ENCODE measurements at regions not wholly inside any gene's neighbourhood (a gene's known extent, or its start where the extent isn't known, plus 50 kb on each side); places are given as distances from the start of the nearest gene placed in this dataset.

DNA sequence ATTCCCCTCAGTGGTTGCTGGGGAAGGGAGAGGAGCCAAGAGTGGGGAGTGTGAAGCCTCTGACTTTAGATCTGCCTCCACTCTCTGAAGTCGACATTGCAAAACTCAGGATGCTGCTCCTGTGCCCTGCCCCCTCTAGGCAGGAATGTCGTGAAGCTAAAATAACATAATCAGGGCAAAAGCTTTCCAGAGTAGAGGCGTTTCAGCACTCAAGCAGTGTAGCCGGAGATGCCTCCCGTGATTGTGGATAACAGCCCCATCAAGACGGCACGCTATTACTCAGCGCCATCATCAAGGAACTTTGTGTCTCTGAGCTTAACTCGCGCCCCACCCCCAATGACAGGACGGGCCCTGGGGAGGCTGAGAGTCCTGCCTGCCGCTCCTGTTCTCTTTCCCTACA is 60.0 kb downstream of the FBXO2 start:
- Histone ChIP-seq H2AFZ (ENCODE audit: low read length) (no peak overlapping the region), H3K4me2 (ENCODE audit: low read length) (no peak overlapping the region), H3K27ac (ENCODE audit: low read depth, low read length, poor library complexity, severe bottlenecking) (no peak overlapping the region), H3K4me1 (ENCODE audit: insufficient read depth, low read length, poor library complexity, severe bottlenecking) (no peaks in the 10 kb centered on the region), H4K20me1 (ENCODE audit: insufficient read depth, low read length) (no peaks in the 10 kb centered on the region), H3K36me3 (ENCODE audit: insufficient read depth, low read length) (no peaks in the 10 kb centered on the region), H3K9me3 (ENCODE audit: low read length) (no peaks in the 10 kb centered on the region), H3K4me3 (ENCODE audit: low read depth, low read length, poor library complexity, severe bottlenecking) (no peak overlapping the region), H3K79me2 (ENCODE audit: insufficient read depth, low read depth, low read length) (no peaks in the 10 kb centered on the region), H3K9me2 (ENCODE audit: insufficient read depth, low read length) (no peaks in the 10 kb centered on the region)
- CTCF ChIA-PET (ENCODE audit: unreplicated experiment), result no interaction called here
- no TSS peak for BruUV-seq (replicated peaks)
- TF ChIP-seq, protein P1, sequence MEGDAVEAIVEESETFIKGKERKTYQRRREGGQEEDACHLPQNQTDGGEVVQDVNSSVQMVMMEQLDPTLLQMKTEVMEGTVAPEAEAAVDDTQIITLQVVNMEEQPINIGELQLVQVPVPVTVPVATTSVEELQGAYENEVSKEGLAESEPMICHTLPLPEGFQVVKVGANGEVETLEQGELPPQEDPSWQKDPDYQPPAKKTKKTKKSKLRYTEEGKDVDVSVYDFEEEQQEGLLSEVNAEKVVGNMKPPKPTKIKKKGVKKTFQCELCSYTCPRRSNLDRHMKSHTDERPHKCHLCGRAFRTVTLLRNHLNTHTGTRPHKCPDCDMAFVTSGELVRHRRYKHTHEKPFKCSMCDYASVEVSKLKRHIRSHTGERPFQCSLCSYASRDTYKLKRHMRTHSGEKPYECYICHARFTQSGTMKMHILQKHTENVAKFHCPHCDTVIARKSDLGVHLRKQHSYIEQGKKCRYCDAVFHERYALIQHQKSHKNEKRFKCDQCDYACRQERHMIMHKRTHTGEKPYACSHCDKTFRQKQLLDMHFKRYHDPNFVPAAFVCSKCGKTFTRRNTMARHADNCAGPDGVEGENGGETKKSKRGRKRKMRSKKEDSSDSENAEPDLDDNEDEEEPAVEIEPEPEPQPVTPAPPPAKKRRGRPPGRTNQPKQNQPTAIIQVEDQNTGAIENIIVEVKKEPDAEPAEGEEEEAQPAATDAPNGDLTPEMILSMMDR (conservative IDR thresholded peaks at IDR 0.05; ENCODE audit: low read length), result no peak
- no peak for TF ChIP-seq EZH2phosphoT487 (IDR thresholded peaks at IDR 0.05; ENCODE audit: borderline replicate concordance, low read depth, low read length)
- POLR2A ChIA-PET, result no interaction called here
- DNase-seq (ENCODE audit: low spot score), result no peak
- intact Hi-C loops (cut with micrococcal nuclease; ENCODE audit: unreplicated experiment), result no loop called here

DNA sequence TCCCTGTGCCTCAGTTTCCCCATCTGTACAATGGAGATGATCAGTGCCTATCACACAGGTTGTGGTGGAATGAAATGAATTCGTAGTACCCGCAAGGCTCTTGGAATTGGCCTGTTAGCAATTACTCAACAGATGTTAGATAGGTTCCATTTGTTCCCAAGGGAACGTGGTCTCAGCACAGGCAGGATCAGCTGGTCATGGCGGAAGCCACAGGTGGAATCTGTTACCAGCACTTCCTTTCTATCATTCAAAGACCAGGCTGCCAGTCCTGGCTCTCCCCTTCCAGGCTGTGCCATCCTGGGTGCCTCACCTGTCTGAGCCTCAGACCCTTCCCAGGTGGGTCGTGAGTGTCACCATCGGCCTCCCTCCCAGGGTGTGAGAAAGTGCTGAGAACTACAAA is 61.5 kb downstream of the FBXO2 start:
- intact Hi-C loops (cut with micrococcal nuclease; ENCODE audit: unreplicated experiment), result no loop called here
- H3K36me3 ChIP-seq (ENCODE audit: insufficient read depth, low read length), result no peaks in the 10 kb centered on the region
- CTCF ChIA-PET (ENCODE audit: unreplicated experiment), result no interaction called here
- no peaks in the 10 kb centered on the region for H3K9me3 ChIP-seq (ENCODE audit: low read length)
- H3K9me2 ChIP-seq (ENCODE audit: insufficient read depth, low read length), result no peaks in the 10 kb centered on the region
- H4K20me1 ChIP-seq (ENCODE audit: insufficient read depth, low read length), result no peaks in the 10 kb centered on the region
- H3K4me3 ChIP-seq (ENCODE audit: low read depth, low read length, poor library complexity, severe bottlenecking), result no peak overlapping the region
- H3K4me2 ChIP-seq (ENCODE audit: low read length), result no peak overlapping the region
- H3K4me1 ChIP-seq (ENCODE audit: insufficient read depth, low read length, poor library complexity, severe bottlenecking), result no peaks in the 10 kb centered on the region
- TF ChIP-seq, protein P1 (conservative IDR thresholded peaks at IDR 0.05; ENCODE audit: low read length), result no peak
- no peak for TF ChIP-seq EZH2phosphoT487 (IDR thresholded peaks at IDR 0.05; ENCODE audit: borderline replicate concordance, low read depth, low read length)
- no peaks in the 10 kb centered on the region for H3K79me2 ChIP-seq (ENCODE audit: insufficient read depth, low read depth, low read length)
- no peak overlapping the region for H2AFZ ChIP-seq (ENCODE audit: low read length)
- DNase-seq (ENCODE audit: low spot score), result no peak
- POLR2A ChIA-PET, result no interaction called here
- no TSS peak for BruUV-seq (replicated peaks)
- H3K27ac ChIP-seq (ENCODE audit: low read depth, low read length, poor library complexity, severe bottlenecking), result no peak overlapping the region

DNA sequence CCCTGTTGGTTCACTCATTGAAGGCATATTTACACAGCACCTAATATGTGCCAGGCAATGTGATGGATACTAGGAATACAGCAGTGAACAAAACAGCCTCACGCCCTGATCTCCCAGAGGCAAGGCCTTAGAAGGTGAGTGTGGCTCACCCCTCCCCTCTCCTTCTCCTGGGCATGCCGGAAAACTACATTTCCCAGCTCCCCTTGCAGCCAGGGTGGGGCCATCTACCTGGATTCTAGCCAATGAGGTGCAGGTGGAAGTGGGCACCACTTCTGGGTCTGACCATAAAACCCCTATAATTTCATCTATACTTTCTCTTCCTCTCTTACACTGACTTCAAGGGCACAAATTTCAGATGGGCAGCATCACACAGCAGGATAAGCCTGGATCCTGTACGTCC is 63.8 kb downstream of the FBXO2 start:
- no peaks in the 10 kb centered on the region for H3K79me2 ChIP-seq (ENCODE audit: insufficient read depth, low read depth, low read length)

More for the DNA sequence above, 63.8 kb downstream of the FBXO2 start:
- no peak overlapping the region for H3K4me3 ChIP-seq (ENCODE audit: low read depth, low read length, poor library complexity, severe bottlenecking)
- H3K9me2 ChIP-seq (ENCODE audit: insufficient read depth, low read length), result no peaks in the 10 kb centered on the region
- no peak overlapping the region for H3K27ac ChIP-seq (ENCODE audit: low read depth, low read length, poor library complexity, severe bottlenecking)
- H3K4me1 ChIP-seq (ENCODE audit: insufficient read depth, low read length, poor library complexity, severe bottlenecking), result no peaks in the 10 kb centered on the region
- intact Hi-C loops (cut with micrococcal nuclease; ENCODE audit: unreplicated experiment), result no loop called here
- H3K9me3 ChIP-seq (ENCODE audit: low read length), result no peaks in the 10 kb centered on the region
- TF ChIP-seq EZH2phosphoT487 (IDR thresholded peaks at IDR 0.05; ENCODE audit: borderline replicate concordance, low read depth, low read length), result no peak
- TF ChIP-seq, protein P1 (conservative IDR thresholded peaks at IDR 0.05; ENCODE audit: low read length), result no peak
- ChIA-PET POLR2A (no interaction called here), CTCF (ENCODE audit: unreplicated experiment) (no interaction called here)
- no peak overlapping the region for H2AFZ ChIP-seq (ENCODE audit: low read length)
- H3K36me3 ChIP-seq (ENCODE audit: insufficient read depth, low read length), result no peaks in the 10 kb centered on the region
- BruUV-seq (replicated peaks), result no TSS peak
- H4K20me1 ChIP-seq (ENCODE audit: insufficient read depth, low read length), result no peaks in the 10 kb centered on the region
- peak; percentile 14 for DNase-seq (ENCODE audit: low spot score)
- no peak overlapping the region for H3K4me2 ChIP-seq (ENCODE audit: low read length)

All from OCI-LY7 (cell line).